Embryonic facial prominence (tissue), 1 donor: ENCODE measurements at regions not wholly inside any gene's neighbourhood (a gene's known extent, or its start where the extent isn't known, plus 50 kb on each side); places are given as distances from the start of the nearest gene placed in this dataset.

ENCODE experiments used
- DNase-seq: peaks from one replicate; pipeline ENCODE4 v3.0.0-alpha.2; 2016; ENCODE audit errors: extremely low spot score

- no peak for DNase-seq
These were observed 216.7 kb downstream of the GRIN2B start for GRCh38 chr12:13764748-13765147.

DNA sequence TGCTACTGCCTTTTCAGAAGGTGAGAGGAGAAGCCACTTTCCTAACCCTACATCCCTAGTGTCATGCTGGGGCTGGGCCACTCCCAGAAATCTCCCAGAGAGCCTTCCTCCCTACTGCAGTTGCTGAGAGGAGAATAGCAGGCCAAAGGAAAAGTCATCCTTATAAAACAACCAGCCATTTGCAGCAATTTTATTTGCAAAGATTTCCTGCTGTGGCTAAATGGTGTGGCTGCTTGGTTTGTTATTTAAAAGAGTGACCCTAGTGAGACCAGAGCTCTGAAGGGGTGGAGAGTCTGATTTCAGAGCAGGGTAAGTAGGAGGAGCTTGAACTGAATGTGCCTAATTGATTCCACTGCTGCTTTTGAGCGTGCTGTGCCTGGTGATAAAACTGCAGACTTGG lies 232.0 kb downstream of the GRIN2B start:
- no peak for DNase-seq

- no peak for DNase-seq
These were observed 236.1 kb downstream of the GRIN2B start for GRCh38 chr12:13745111-13745860.

- DNase-seq, result no peak
These were observed 236.8 kb downstream of the GRIN2B start for GRCh38 chr12:13744561-13744960.

DNA sequence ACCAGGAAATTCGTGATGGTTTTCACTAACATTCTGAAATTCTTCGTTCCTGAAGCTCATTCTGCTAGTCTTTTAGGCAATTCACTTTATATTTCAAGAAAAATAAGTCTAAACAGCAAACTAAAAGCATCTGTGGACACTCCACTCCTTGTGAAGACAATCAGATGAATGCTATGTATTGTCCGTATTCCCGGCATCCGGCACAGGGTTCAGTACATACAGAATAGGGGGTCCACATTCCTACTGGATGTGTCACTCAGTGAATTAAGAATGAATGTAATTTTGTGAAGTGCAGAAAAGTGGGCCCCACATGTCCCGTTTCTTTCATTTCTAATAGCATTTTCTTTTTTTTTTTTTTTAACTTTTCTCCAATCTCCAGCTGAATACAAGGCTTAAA lies 241.3 kb downstream of the GRIN2B start:
- no peak for DNase-seq

GRCh38 chr12:13735734-13736133 lies 245.7 kb downstream of the GRIN2B start:
- DNase-seq, result no peak

- no peak for DNase-seq
These were observed 246.7 kb downstream of the GRIN2B start for GRCh38 chr12:13734584-13735152.

DNA sequence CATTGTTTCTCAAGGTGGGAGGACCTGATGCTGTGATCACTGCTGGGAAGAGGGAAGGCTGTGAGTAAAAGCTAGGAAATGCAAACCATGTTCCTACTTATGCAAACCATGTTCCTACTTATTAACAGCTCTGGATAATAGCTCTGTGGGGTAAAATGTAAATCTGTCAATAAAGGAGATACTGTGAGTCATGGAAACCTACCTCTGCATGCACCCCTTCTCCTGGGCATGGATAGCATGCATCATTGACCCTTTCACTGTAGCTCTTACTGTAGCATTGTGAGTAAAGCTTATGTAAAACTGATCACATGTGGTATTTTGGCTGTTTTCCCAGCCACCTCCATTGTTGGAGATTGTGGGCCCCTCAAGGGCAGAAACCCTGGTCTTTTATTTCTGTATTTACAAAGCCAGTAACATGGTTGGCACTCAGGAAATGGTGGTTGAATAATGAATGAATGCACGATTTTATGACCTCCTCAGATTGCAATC lies 253.7 kb downstream of the GRIN2B start:
- DNase-seq, result no peak

DNA sequence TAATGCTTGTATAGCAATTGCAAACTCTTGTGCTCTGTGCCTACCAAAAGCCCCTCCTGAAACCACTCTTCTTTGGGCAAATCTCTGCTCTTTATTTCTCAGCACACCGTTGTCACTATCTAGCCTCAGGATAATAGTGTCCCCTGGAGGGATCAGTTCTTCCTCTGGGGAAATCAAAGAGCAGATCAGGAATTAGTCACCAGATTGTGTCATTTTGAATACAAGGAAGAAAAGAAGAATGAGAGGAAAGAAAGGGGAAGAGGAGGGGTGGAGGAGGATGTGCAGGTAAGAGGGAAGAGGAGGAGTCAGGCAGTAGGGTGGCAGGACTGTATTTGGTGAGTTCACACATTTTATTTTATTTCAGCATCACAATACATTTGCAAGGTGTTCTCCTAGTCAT lies 256.4 kb downstream of the GRIN2B start:
- no peak for DNase-seq

DNA sequence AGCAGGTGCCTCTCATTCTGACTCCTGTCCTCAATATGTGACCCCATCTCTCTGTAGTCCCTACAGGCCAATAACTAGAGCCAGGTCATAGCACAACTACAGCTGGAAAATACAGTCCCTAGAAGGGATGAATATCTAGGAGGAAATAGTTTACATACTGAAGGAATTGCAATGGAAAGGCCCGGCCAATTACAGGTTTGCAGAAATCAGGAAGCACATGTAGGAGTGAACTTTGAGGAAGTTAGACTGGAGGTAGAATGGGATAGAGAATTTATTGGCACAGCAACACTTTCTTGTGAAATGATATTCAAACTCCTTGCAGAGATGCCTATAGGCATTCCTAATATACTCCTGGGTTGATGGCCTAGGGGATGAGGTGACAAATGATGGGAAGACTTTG lies 257.3 kb downstream of the GRIN2B start:
- DNase-seq, result no peak

GRCh38 chr12:13719986-13720385 lies 261.4 kb downstream of the GRIN2B start:
- DNase-seq, result no peak

DNA sequence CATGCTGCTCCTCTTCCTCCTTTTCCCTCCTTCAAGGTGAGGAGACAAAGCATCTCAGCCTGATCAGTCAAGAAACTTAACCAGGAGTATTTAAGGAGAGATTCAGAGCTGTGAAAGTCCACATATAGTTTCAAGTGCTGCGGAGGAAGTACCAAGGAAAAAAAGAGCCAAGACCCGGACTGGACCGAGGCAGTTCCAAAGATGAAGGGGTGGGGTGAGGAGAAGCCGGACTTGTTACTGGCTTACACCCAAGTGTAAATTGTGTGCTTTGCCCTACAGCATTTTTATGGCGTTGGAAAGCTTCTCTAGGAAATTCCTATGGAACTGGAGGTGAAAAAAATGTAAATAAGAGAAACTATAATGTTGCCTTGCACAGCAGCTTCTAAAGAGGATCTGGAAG lies 263.1 kb downstream of the GRIN2B start:
- DNase-seq, result no peak

GRCh38 chr12:13716119-13716518 lies 265.3 kb downstream of the GRIN2B start:
- no peak for DNase-seq

DNA sequence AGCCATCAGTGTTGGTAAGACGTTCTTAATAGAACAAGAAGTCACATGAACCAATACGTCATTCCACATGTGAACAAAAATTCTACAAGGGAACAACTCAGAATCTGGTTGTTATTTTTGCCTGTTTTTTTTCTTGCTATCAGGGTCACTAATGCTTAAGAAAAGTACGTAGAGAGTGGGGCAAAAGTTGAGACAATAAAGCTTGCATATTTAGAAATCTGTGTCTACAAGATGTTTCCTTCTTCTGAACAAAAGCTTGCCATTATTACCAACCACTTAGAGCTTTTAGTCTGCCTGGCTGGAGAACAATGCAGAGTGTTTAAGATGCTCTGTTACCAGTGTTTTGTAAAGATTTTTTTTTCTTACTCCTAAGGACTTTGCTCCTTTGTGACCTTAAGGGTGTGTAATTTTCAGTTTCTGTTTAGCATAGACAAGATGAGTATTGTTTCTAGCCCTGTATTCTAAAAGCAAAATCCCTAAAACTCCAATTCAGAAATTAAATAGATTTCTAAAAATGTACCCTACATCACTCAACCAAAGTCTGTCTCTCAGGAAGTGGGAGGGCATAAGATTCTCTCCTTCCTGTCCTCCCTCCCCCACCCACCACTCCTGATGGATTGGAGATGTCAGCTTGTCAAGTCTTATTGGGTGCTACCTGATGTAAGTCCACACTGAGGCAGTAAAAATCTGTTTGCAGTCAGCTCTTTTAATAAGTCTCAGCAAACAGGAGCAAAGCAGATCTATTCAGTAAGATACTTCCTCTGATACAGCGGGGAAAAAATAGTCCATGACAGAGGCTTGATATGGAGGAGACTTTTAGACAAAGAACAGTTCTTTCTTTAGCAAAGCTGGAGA lies 267.6 kb downstream of the GRIN2B start:
- DNase-seq, result no peak

GRCh38 chr12:13707829-13708228 lies 273.6 kb downstream of the GRIN2B start:
- no peak for DNase-seq

GRCh38 chr12:13702381-13702780 lies 279.0 kb downstream of the GRIN2B start:
- no peak for DNase-seq

DNA sequence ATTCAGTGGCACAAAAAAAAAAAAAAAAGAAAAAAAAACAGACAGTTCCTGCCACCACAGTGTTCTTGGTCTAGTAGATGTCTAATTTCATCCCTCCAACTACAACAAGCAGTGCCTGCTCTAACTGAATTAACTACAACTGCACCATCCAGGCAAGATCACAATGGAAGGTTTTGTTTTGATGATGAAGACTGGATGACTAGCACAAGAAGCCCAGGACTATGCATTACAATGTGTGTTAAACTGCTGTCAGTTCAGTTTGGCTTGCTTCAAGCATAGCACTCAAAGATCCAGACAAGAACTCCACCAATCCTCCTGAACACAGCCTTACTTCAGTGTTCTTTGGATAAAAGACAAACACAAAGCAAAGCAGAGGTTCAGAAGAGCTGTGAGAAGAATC lies 279.9 kb downstream of the GRIN2B start:
- DNase-seq, result no peak

- DNase-seq, result no peak
These were observed 283.4 kb downstream of the GRIN2B start for GRCh38 chr12:13697973-13698372.

DNA sequence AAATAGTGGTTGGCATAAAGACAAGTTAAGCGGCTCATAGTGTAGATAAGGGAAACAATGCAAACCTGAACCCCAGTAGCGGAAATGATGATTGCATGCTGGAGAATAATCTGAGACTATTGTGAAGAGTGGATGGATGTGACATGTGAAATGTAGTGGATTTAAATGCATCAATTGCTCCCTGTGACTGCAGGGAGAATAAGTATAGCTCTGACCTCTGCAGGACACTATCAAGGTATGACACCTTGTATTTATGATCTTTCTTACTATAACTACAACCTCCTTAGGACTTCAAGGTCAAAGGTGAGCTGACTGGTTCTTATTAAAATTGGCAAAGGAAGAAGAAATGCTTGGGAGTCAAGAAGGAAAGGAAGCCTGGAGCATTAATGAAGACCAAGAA lies 285.6 kb downstream of the GRIN2B start:
- DNase-seq, result no peak

- DNase-seq, result no peak
These were observed 289.1 kb downstream of the GRIN2B start for GRCh38 chr12:13692332-13692731.

GRCh38 chr12:13691598-13691997 lies 289.8 kb downstream of the GRIN2B start:
- DNase-seq, result no peak

DNA sequence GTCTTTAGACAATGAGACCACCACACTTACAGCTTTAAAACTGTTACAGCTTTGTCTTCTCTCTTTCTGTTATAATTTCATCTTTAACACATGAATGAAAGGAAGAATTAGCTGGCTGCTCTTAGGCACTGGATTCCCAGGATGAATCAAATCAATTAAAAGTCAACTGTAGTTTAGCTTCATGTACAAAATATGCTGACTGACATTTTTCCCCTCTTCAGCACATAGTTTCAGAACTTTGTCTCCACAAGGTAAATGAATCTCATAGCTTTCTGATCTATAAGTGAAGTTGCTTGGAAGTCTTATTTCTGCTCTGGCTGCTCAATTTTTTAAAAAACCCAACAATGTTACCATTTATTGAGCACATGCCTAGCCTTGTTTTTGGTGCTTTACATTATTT lies 293.8 kb downstream of the GRIN2B start:
- no peak for DNase-seq

DNA sequence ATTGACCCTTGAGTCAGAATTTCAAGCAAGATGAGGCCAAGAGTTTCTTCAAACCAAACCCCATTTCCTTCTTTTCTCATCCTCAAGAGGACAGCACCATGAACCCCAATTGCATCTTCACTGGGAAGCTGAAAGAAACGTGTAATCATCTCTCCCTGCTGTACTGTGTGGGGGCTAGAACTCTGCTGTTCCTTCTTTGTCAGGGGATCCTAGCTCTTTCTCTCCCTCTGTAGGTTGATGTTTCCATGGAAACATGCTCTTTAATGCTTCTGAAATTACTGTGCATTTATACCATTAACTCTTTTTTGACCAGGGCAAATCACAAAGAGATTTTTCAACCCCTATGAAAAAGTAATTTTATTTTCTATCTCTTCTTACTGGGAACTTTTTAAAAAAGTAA lies 295.1 kb downstream of the GRIN2B start:
- no peak for DNase-seq
